GM19023 (cell line): ENCODE measurements at regions not wholly inside any gene's neighbourhood (a gene's known extent, or its start where the extent isn't known, plus 50 kb on each side); places are given as distances from the start of the nearest gene placed in this dataset.
A peak's percentile ranks its signal among the peaks of the same experiment; 100 is the strongest.

Experiments used
- ATAC-seq: cut with Tn5 transposase; IDR thresholded peaks from one replicate; pipeline ENCODE4 v1.9.1; 2021; ENCODE audit warnings: mild to moderate bottlenecking, moderate library complexity; ENCODE audit not compliant: unreplicated experiment

DNA sequence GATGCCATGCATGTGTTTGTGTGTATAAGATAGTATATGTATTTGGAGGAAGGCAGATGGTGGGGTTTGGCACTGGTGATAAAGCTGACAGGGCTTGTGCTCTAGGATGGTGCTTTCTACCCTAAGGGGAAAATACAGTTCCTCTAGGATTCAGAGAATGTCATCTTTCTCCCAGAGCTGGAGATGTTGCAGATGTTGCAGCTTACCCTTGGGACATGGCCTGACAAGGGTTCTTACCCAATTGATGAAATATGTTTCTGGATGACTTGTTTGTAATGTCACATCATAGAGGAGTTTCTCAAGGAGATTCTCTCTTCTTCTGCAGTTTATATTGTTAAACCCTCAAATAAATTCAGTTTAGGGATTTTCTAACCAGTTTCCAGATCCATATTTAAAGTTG lies 52.5 kb upstream of the PITX2 start:
- ATAC-seq: no peak

GRCh38 chr4:110676241-110676640 lies 53.4 kb upstream of the PITX2 start:
- ATAC-seq: no peak

DNA sequence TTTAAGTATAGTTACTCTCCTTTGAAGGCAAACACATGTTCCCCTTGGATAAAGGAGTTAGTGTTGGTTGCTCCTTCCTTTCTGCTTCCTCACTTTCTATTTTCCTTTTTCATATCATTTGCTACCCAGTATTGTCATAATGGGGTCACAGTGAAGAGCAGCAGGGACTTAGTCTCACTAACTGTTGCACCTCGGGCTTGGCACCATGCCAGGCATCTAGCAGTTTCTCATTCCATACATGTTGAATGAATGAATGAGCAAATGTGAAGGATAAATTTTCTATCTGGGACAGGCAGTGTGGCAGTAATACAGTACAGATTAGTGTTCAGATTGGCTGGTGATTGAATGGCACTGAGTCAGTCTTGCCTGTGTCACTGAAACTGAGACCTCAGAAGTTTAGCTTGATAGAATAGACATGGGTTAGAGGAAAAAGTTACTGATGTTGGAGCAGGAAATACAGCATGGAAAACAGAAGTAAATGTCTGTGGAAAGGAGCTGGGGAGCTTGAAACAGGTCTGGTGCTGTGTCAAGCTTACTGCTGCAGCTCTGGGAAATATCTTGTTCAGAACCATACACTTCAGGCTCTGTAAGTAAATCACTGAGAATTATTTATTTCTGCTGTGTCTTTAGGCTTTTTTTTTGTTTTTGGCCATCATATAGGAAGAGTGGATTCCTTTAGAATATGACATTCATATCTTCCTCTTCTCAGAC lies 55.8 kb upstream of the PITX2 start:
- no peak for ATAC-seq

- ATAC-seq: no peak
Measured at GRCh38 chr4:110680265-110680664, 57.4 kb upstream of the PITX2 start.

DNA sequence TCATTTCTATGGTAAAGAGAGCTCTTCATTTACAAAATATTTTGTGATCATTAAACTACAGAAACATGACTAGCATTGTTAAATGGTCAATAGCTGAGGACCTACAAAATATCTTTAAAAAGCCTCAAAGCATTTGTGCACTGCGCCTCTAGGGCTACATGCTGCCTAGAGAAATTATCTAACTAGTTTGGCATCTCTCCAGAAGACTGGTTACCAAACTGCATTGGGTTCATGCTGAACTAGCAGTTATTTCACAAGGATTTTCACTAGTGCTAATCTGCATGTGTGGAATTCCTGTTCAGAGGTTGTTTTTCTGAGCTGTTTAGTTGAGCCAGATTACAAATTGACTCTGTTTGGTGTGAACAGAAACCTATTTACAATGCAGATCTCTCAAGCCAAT lies 58.5 kb upstream of the PITX2 start:
- no peak for ATAC-seq

- ATAC-seq: no peak
Measured at GRCh38 chr4:110682311-110682710, 59.4 kb upstream of the PITX2 start.

DNA sequence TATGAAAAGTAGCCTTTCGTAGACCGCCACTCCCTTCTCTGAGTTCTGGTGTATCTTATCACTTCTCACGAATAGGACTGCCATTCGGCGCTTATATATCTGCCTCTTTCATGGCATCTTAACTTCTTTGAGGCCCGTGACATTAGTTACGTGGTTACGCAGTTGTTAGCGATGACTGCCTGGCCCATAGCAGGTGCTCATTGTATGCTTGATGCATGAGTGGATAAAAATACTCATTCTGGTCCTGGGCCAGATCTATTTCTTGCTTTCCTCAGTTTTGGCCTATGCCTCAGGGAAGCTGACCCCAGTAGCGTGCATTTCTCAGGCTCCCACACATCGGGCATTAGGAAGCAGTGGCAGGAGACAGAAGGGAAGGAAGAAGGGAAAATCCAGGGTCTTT lies 60.7 kb upstream of the PITX2 start:
- ATAC-seq: no peak

DNA sequence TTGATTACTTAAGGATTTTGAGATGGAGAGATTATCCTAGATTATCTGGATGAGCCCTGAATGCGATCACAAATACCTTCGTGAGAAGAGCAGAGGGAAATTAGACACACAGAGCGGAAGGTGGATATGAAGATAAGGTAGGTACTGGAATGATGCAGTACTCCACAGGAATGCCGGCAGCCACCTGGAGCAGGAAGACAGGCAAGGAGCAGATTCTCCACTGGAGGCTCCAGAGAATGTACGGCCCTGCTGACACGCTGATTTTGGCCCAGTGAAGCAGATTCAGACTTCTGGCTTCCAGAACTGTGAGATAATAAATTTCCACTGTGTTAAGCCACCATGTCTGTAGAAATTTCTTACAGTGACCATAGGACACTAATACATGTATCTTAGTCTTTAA lies 79.4 kb upstream of the PITX2 start:
- no peak for ATAC-seq

GRCh38 chr4:110704748-110705439 lies 82.0 kb upstream of the PITX2 start:
- ATAC-seq: peak; percentile 48

DNA sequence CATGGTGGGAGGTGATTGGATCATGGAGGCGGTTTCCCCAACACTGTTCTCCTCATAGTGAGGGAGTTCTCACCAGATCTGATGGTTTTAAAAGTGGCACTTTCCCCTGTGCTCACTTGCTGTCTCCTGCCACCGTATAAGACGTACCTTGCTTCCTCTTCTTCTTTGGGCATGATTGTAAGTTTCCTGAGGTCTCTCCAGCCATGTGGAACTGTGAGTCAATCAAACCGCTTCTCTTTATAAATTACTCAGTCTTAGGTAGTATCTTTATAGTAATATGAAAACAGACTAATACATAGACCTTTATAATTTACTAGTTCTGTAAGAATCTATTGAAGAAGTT lies 82.5 kb upstream of the PITX2 start:
- ATAC-seq: no peak

- no peak for ATAC-seq
Measured at GRCh38 chr4:110710070-110710469, 87.2 kb upstream of the PITX2 start.

DNA sequence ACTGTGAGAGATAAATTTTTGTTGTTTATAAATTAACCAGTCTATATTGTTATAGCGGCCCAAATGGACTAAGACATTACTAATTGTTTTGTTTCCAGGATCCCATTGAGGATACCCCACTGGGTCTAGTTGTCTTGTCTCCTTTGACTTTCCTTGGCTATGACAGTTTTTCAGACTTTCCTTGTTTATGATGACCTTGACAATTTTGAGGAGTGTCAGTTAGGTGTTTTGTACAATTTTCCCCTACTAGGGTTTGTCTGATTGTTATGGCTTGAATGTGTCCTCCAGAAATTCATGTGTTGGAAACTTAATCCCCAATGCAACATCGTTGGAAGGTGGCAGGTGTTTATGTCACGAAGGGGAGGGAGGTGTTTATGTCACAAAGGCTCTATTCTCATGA lies 89.6 kb upstream of the PITX2 start:
- ATAC-seq: no peak

DNA sequence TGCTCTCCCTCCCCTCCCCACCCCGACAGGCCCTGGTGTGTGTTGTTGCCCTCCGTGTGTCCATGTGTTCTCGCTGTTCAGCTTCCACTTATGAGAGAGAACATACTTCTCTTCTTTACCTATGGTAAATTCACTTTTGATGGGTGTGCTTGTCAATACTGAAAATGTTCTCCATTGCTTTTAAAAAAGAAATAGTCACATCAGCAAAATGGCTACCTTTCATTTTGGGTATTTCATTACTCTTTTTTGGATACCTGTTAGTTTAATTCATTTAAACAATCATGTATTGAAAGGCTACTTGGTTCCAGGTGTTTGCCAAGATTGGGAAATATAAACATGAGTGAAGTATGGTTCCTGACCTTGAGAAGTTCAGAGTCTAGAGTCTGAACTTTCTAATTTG lies 107.4 kb upstream of the PITX2 start:
- ATAC-seq: no peak

GRCh38 chr4:110733901-110734300 lies 111.0 kb upstream of the PITX2 start:
- ATAC-seq: no peak

- no peak for ATAC-seq
Measured at GRCh38 chr4:110735686-110736085, 112.8 kb upstream of the PITX2 start.

DNA sequence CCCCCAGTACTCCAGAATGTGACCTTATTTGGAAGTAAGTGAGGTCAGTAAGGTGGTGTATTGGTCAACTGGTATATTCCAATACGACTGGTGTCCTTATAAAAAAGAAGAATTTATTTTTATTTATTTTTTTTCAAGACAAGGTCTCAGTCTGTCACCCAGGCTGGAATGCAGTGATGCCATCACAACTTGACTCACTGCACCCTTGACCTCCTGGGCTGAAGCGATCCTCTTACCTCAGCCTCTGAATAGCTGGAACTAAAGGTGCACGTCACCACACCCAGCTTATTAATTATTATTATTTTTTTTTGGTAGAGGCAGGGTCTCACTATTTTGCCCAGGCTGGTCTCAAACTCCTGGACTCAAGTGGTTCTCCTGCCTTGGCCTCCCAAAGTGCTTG lies 115.1 kb upstream of the PITX2 start:
- no peak for ATAC-seq

DNA sequence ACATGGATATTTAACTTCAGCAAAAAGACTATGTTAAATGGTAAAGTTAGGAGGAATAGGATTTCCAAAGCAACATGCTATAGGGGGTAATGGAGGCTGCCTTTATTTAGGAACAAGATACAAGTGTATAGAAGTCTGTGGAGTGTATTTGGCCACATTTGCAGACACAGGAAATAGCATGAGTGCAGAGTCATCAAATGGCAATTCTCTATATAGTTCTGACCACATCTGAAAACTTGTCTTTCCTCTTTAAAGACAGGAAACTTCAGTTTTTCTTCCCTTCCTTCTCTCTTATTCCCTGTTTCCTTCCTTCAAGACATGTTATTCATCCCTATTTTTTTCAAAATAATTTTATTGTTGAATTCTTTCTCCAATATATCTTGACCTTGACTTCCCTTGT lies 119.3 kb upstream of the PITX2 start:
- ATAC-seq: no peak

GRCh38 chr4:110748071-110748470 lies 125.2 kb upstream of the PITX2 start:
- no peak for ATAC-seq

- ATAC-seq: no peak
Measured at GRCh38 chr4:110751183-110751582, 128.3 kb upstream of the PITX2 start.

- no peak for ATAC-seq
Measured at GRCh38 chr4:110751986-110752385, 129.1 kb upstream of the PITX2 start.

DNA sequence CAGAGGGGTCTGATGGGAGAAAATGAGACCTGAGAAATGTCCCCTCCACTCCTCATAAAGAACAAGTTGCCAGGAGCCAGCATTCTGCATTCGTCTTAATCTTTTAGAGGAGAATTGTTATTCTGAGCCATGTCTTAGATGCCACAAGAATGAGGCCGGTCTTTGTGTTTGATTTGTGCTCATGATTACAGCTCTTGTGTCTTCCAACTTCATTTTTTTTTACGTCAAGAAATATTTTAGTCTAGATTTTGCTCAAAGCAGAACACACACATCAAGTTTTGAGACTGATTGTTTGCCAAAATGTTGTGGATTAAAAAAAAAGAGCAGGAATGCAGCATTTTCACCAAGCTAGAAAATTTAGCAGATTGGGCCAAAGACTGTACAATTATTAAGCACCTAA lies 130.6 kb upstream of the PITX2 start:
- no peak for ATAC-seq

DNA sequence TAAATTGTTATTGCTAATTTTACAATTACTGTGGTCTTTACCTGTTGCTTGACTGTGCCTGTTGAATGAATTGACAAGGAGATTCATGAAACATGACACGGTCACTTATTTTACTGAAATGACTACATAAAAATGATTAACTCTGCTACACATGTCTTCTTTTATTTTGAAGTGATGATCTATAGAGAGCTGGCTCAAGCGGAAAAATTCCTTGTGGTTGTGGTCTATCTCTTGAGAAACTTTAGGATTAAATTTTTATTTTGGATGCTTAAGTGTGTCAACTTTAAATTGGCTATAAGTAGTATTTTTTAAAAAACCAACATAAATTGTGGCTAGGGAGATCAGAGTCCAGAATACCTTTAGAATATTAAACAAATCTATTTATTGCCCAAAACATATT lies 131.8 kb upstream of the PITX2 start:
- ATAC-seq: no peak

DNA sequence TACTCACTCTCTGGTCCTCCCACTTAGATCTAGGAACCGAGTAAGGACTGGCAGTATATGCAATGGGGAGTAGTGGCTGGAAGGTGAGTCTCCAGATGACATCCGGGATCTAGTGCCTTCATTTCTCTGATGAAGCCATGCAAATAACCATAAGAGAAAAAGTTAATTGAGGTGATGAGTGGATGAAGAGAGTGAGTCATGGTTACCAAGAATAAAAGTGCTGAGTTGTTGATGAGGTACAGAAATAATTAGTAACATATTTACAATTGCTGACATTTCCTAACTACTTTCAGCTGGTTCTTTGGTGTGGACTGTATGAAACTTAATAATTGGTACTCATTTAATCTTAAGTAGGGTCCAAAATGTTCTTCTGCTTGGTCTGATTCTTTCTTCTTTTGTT lies 146.7 kb upstream of the PITX2 start:
- ATAC-seq: no peak
